HG03565 (cell line): ENCODE measurements at regions not wholly inside any gene's neighbourhood (a gene's known extent, or its start where the extent isn't known, plus 50 kb on each side); places are given as distances from the start of the nearest gene placed in this dataset.

ENCODE experiments used
- ATAC-seq: cut with Tn5 transposase; IDR thresholded peaks from one replicate; pipeline ENCODE4 v1.9.1; 2021; ENCODE audit warnings: mild to moderate bottlenecking, moderate library complexity; ENCODE audit not compliant: unreplicated experiment

GRCh38 chr11:112398798-112399478, 138.3 kb upstream of the PLET1 start:
- no peak for ATAC-seq

- no peak for ATAC-seq
Observed at GRCh38 chr11:112400476-112401014, 139.9 kb upstream of the PLET1 start.

GRCh38 chr11:112401036-112401769, 140.5 kb upstream of the PLET1 start:
- no peak for ATAC-seq

- no peak for ATAC-seq
Observed at GRCh38 chr11:112403432-112403831, 142.8 kb upstream of the PLET1 start.

DNA sequence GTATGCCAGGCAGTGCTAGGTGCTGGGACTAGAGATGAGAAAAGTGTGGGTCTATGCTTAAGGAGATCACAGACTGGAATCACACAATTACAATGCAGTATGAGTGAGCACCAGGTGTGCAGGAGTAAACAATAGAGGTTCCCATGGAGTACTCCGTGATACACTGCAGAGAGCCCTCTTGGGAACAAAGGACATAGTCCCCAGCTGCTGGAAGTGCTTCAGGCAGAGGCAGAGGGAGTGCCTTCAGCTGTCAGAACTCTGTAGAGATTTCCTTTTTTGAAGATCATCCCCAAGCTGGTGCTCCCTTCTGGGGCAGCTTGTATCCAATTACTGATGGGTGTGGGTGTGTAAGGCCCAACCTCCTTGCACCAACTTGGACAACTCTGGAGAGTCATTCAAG, 143.5 kb upstream of the PLET1 start:
- ATAC-seq: no peak

DNA sequence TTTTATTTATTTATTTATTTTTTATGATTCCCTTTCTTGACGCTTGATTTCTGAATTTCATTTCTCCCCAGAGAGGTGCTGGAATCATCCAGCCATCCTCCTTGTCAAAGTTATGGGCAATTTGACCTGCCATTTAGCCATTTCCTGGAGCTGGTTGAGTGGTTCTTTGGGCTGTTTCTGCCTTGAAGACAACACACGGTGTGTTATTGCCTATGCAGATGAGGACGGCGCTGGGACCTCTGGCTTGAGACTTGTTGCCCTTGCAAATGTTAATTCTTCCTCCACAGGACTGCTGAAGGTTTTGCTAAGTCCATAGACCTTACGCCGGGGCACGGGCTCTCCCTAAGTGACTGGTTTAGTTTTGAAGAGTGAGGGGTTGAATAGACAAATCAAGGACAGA, 147.9 kb upstream of the PLET1 start:
- ATAC-seq: no peak

DNA sequence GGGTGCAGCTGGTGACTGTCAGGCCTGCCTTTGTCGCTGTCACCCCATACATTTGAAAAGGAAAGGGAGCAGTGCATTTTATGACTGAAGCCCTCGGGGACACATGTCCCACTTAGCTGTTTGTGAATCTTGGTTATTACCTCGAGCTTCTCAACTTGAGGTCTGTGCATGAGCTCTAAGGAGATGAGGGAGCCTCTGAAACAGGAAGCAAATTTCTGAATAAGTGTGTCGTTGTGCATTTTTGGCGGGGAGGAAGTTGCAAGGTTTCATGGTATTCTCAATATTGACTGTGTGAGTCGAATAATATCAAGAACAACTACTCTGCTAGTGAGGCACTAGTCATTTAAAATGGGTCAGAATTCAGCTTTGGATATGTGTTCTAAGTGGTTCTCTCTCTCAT, 149.7 kb upstream of the PLET1 start:
- ATAC-seq: no peak

DNA sequence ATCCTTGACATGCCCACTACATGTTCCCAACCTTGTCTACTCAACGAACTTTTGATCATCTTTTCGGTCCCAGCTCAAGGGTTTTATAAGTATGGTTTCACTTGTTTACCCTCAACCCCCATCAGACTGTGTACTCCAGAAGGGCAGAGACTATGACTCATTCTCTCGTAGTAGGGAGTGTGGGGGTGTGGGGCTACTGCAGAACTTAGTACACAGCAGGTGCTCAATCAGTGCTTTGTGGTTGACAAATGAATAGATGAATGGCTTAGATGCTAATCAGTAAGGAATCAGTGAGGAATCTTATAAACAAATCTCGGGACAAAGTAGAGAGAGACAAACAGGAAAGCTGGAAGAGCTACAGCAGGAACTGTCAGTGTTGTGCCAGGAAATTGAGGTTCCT, 151.7 kb upstream of the PLET1 start:
- ATAC-seq: no peak

- no peak for ATAC-seq
Observed at GRCh38 chr11:112417339-112417738, 156.7 kb upstream of the PLET1 start.

GRCh38 chr11:112418438-112418837, 157.8 kb upstream of the PLET1 start:
- no peak for ATAC-seq

DNA sequence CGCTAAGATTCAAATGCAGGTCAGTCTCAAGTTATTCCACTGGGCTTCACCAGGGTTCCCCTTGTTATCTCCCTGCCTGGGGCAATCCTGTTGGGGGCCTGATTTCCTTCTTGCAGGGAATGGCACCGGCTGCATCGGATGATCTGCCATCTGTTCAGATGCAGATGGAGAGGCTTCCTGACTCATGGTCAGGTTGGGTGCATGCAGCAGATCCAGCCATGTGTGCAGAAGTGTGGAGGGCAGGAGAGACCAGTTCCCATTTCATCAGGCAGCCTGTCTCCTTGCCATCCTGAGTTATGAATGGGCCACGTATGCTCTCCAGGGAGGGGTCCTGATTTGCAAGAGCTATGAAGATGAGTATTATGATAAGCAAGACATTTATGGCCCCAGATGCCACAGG, 161.2 kb upstream of the PLET1 start:
- ATAC-seq: no peak

DNA sequence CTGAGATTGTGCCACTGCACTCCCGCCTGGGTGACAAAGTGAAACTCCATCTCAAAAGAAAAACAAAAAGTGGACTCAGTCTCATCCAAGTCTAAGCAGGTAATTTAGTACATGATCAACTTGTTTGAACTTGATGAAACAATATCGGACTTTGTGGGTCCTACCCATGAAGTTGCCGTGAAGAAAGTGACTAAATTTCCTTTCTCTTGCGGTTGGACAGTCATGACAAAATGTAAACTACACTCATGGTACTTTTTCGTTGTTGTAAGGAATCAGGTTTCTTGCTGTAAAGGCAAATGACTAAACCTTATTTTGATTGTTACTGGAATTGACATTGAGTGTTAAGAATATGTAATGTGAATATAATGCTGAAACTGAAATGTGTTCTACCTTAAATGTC, 164.5 kb upstream of the PLET1 start:
- ATAC-seq: no peak

- no peak for ATAC-seq
Observed at GRCh38 chr11:112437096-112437495, 176.4 kb upstream of the PLET1 start.

DNA sequence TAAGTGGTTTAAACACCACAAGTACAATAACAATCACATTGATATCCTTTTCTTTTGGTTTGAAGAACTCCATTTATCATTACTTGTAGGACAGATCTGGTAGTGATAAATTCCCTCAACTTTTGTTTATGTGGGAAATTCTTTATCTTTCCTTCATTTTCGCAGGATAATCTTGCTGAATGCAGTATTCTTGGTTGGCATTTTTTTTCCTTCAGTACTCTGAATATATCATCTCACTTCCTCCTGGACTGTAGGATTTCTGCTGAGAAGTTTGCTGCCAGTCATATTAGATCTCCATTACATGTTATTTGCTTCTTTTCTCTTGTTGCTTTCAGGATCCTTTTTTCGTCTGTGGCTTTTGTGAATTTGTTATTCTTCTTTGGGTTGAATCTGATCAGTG, 179.0 kb upstream of the PLET1 start:
- no peak for ATAC-seq

GRCh38 chr11:112440518-112440917, 179.9 kb upstream of the PLET1 start:
- no peak for ATAC-seq

- ATAC-seq: no peak
Observed at GRCh38 chr11:112448168-112448567, 187.5 kb upstream of the PLET1 start.

DNA sequence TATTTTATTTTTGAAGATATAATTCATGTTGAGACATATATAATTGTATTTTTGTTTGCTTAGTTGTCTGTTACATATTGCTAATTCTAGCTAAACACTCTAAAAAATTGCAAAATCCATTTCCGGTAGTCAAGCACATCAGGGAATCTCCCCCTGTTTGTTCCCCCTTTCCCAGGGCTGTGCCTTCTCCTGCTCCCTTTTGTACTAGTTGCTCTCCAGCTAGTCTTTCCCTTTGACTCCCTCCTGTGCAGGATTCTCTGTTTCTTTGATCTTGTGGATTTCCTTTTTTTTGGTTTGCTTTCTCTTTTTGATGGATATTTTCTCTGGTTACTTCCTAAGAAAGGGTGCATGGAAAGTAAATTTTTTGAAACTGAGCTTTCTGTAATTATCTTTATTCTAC, 188.1 kb upstream of the PLET1 start:
- no peak for ATAC-seq

GRCh38 chr11:112451250-112451649, 190.6 kb upstream of the PLET1 start:
- no peak for ATAC-seq

DNA sequence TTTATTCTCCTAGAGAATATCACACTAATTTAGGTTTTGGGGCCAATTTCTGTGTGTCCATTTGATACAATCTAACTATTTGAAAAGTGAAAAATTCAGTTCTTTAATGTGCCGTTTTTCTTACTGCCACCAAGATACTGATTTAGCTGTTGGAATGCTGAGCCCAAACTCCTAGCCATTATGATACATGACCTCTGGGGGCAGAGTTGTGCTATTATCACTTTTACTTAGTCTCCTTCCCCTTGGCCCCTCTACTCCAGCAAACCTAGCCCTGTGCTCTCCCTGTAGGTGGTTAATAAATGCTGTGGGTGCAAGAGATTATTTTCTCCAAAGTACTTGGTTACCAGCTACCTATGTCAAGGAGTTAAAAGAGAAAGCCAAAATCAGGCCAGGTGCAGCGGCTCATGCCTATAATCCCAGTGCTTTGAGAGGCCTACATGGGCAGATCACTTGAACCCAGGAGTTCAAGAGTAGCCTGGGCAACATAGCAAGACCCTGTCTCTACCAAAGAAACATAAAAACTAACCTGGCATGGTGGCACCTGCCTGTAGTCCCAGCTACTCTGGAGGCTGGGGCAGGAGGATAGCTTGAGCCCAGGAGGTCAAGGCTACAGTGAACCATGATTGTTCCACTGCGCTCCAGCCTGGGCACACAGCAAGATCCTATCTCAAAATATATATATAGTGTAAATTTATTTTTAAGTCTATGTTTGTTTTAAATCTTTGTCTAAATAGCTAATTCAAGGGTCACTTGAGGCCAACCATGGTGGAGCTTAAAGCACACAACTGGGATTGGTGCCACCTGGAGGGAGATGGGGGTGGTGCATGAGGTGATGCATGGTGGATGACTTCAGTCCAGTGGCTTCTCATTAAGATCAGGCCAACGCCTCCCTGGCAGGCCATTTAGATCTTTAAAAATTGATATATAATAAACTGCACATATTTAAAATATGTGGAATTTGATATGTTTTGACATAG, 193.2 kb upstream of the PLET1 start:
- ATAC-seq: no peak

- no peak for ATAC-seq
Observed at GRCh38 chr11:112454841-112455240, 194.2 kb upstream of the PLET1 start.

- ATAC-seq: no peak
Observed at GRCh38 chr11:112455791-112456190, 195.1 kb upstream of the PLET1 start.
